ENCODE measurements at regions not wholly inside any gene's neighbourhood (a gene's known extent, or its start where the extent isn't known, plus 50 kb on each side); places are given as distances from the start of the nearest gene placed in this dataset.
"Not testable (repeated sequence)": the region's sequence is repeated elsewhere in the genome, so short reads cannot be mapped to it uniquely, and the experiment has no call there.

- no peak for FAIRE-seq
Measured at GRCh38 chr21:36207577-36208320, 51.1 kb downstream of the DOP1B start.

GRCh38 chr21:36208326-36209013 lies 51.8 kb downstream of the DOP1B start:
- FAIRE-seq: no peak

- peak; percentile 48 for FAIRE-seq
Measured at GRCh38 chr21:36209626-36210171, 53.1 kb downstream of the DOP1B start.

- FAIRE-seq: no peak
Measured at GRCh38 chr21:36210779-36211659, 54.4 kb downstream of the DOP1B start.

- no peak for FAIRE-seq
Measured at GRCh38 chr21:36211660-36212512, 55.3 kb downstream of the DOP1B start.

- no peak for FAIRE-seq
Measured at GRCh38 chr21:36212513-36212780, 55.8 kb downstream of the DOP1B start.

GRCh38 chr21:36214561-36214960 lies 57.9 kb downstream of the DOP1B start:
- no peak for FAIRE-seq

- no peak for FAIRE-seq
Measured at GRCh38 chr21:36217743-36218142, 61.1 kb downstream of the DOP1B start.

GRCh38 chr21:36218691-36219090 lies 62.1 kb downstream of the DOP1B start:
- FAIRE-seq: no peak

GRCh38 chr21:36223451-36223850 lies 66.8 kb downstream of the DOP1B start:
- FAIRE-seq: no peak

GRCh38 chr21:36229181-36229580 lies 72.6 kb downstream of the DOP1B start:
- FAIRE-seq: no peak

- not testable (repeated sequence) for FAIRE-seq
Measured at GRCh38 chr21:36231444-36231843, 74.8 kb downstream of the DOP1B start.

- FAIRE-seq: no peak
Measured at GRCh38 chr21:36232641-36233040, 76.0 kb downstream of the DOP1B start.

- no peak for FAIRE-seq
Measured at GRCh38 chr21:36235058-36235582, 78.5 kb downstream of the DOP1B start.

- FAIRE-seq: no peak
Measured at GRCh38 chr21:36236052-36236730, 79.6 kb downstream of the DOP1B start.

GRCh38 chr21:36237441-36237840 lies 80.8 kb downstream of the DOP1B start:
- FAIRE-seq: no peak

- no peak for FAIRE-seq
Measured at GRCh38 chr21:36239585-36239984, 80.4 kb upstream of the MORC3 start.

GRCh38 chr21:36241717-36242116 lies 78.3 kb upstream of the MORC3 start:
- FAIRE-seq: no peak

GRCh38 chr21:36245115-36245514 lies 74.9 kb upstream of the MORC3 start:
- no peak for FAIRE-seq

GRCh38 chr21:36245649-36246048 lies 74.3 kb upstream of the MORC3 start:
- FAIRE-seq: no peak

GRCh38 chr21:36246080-36246631 lies 73.8 kb upstream of the MORC3 start:
- no peak for FAIRE-seq

All from A204.1 (cell line).